DND-41 (cell line): ENCODE measurements at regions not wholly inside any gene's neighbourhood (a gene's known extent, or its start where the extent isn't known, plus 50 kb on each side); places are given as distances from the start of the nearest gene placed in this dataset.

Source experiments
- CTCF ChIP-seq: IDR thresholded peaks from 2 replicates; pipeline ENCODE4 v1.5.1; 2012; ENCODE audit warnings: borderline replicate concordance, low read length, moderate library complexity, mild to moderate bottlenecking; ENCODE audit not compliant: poor library complexity, severe bottlenecking; ENCODE audit errors: extremely low read depth
- EZH2 ChIP-seq: IDR thresholded peaks from 3 replicates; pipeline ENCODE4 v1.6.1; 2012; ENCODE audit warnings: borderline replicate concordance, low read depth, mild to moderate bottlenecking, moderate library complexity, low read length, inconsistent platforms; ENCODE audit not compliant: severe bottlenecking

- TF ChIP-seq CTCF (no peak), EZH2 (no peak)
Observed at GRCh38 chr6:134502614-134503549, 185.0 kb upstream of the SGK1 start.
